22Rv1 (cell line): ENCODE measurements at regions not wholly inside any gene's neighbourhood (a gene's known extent, or its start where the extent isn't known, plus 50 kb on each side); places are given as distances from the start of the nearest gene placed in this dataset.

Source experiments
- CTCF ChIP-seq: fragments of 450-650 bp; IDR thresholded peaks from 2 replicates; pipeline ENCODE4 v1.5.1; 2017; ENCODE audit warnings: mild to moderate bottlenecking
- ZFX ChIP-seq: fragments of 450-650 bp; IDR thresholded peaks from 2 replicates; pipeline ENCODE4 v1.6.1; 2017; ENCODE audit warnings: antibody characterized with exemption, borderline replicate concordance

GRCh38 chr1:110727246-110727645, 52.5 kb upstream of the KCNA3 start:
- TF ChIP-seq CTCF = no peak
- TF ChIP-seq ZFX = no peak
